ENCODE measurements at regions not wholly inside any gene's neighbourhood (a gene's known extent, or its start where the extent isn't known, plus 50 kb on each side); places are given as distances from the start of the nearest gene placed in this dataset.

GRCh38 chr4:58216461-58216860 is 1106.3 kb upstream of the IGFBP7 start:
- no peak for DNase-seq (ENCODE audit: low read depth in 1 of 2, low spot score in 1 of 2)

GRCh38 chr4:58214376-58214775 is 1104.2 kb upstream of the IGFBP7 start:
- DNase-seq (ENCODE audit: low read depth in 1 of 2, low spot score in 1 of 2), result no peak

- DNase-seq (ENCODE audit: low read depth in 1 of 2, low spot score in 1 of 2), result no peak
These were observed 1099.4 kb upstream of the IGFBP7 start for GRCh38 chr4:58209551-58209950.

GRCh38 chr4:58209001-58209400 is 1098.8 kb upstream of the IGFBP7 start:
- no peak for DNase-seq (ENCODE audit: low read depth in 1 of 2, low spot score in 1 of 2)

- DNase-seq (ENCODE audit: low read depth in 1 of 2, low spot score in 1 of 2), result no peak
These were observed 1095.5 kb upstream of the IGFBP7 start for GRCh38 chr4:58205446-58206235.

GRCh38 chr4:58192217-58192616 is 1082.0 kb upstream of the IGFBP7 start:
- no peak for DNase-seq (ENCODE audit: low read depth in 1 of 2, low spot score in 1 of 2)

GRCh38 chr4:58191109-58191508 is 1080.9 kb upstream of the IGFBP7 start:
- no peak for DNase-seq (ENCODE audit: low read depth in 1 of 2, low spot score in 1 of 2)

- no peak for DNase-seq (ENCODE audit: low read depth in 1 of 2, low spot score in 1 of 2)
These were observed 1078.1 kb upstream of the IGFBP7 start for GRCh38 chr4:58188316-58188715.

- no peak for DNase-seq (ENCODE audit: low read depth in 1 of 2, low spot score in 1 of 2)
These were observed 1064.8 kb upstream of the IGFBP7 start for GRCh38 chr4:58175024-58175423.

- no peak for DNase-seq (ENCODE audit: low read depth in 1 of 2, low spot score in 1 of 2)
These were observed 1056.3 kb upstream of the IGFBP7 start for GRCh38 chr4:58166490-58166889.

- no peak for DNase-seq (ENCODE audit: low read depth in 1 of 2, low spot score in 1 of 2)
These were observed 1053.0 kb upstream of the IGFBP7 start for GRCh38 chr4:58163156-58163555.

- DNase-seq (ENCODE audit: low read depth in 1 of 2, low spot score in 1 of 2), result no peak
These were observed 1039.4 kb upstream of the IGFBP7 start for GRCh38 chr4:58149404-58150085.

GRCh38 chr4:58144721-58145120 is 1034.5 kb upstream of the IGFBP7 start:
- DNase-seq (ENCODE audit: low read depth in 1 of 2, low spot score in 1 of 2), result no peak

GRCh38 chr4:58138786-58139668 is 1028.8 kb upstream of the IGFBP7 start:
- DNase-seq (ENCODE audit: low read depth in 1 of 2, low spot score in 1 of 2), result no peak

GRCh38 chr4:58136604-58137003 is 1026.4 kb upstream of the IGFBP7 start:
- DNase-seq (ENCODE audit: low read depth in 1 of 2, low spot score in 1 of 2), result no peak

GRCh38 chr4:58127680-58128079 is 1017.5 kb upstream of the IGFBP7 start:
- DNase-seq (ENCODE audit: low read depth in 1 of 2, low spot score in 1 of 2), result no peak

- DNase-seq (ENCODE audit: low read depth in 1 of 2, low spot score in 1 of 2), result no peak
These were observed 1009.1 kb upstream of the IGFBP7 start for GRCh38 chr4:58119298-58119697.

GRCh38 chr4:58113126-58113525 is 1002.9 kb upstream of the IGFBP7 start:
- no peak for DNase-seq (ENCODE audit: low read depth in 1 of 2, low spot score in 1 of 2)

- DNase-seq (ENCODE audit: low read depth in 1 of 2, low spot score in 1 of 2), result no peak
These were observed 1001.6 kb upstream of the IGFBP7 start for GRCh38 chr4:58111818-58112217.

GRCh38 chr4:58093352-58093751 is 983.2 kb upstream of the IGFBP7 start:
- no peak for DNase-seq (ENCODE audit: low read depth in 1 of 2, low spot score in 1 of 2)

- DNase-seq (ENCODE audit: low read depth in 1 of 2, low spot score in 1 of 2), result no peak
These were observed 980.4 kb upstream of the IGFBP7 start for GRCh38 chr4:58090539-58090938.

GRCh38 chr4:58081356-58081755 is 971.2 kb upstream of the IGFBP7 start:
- no peak for DNase-seq (ENCODE audit: low read depth in 1 of 2, low spot score in 1 of 2)

Data from stimulated activated CD4-positive, alpha-beta T cell treated with anti-CD3 and anti-CD28 coated beads, Interleukin-15, amount 100 ng/mL, for 1 hour (primary cell).